Right ventricle myocardium superior (tissue), 1 donor: ENCODE measurements at regions not wholly inside any gene's neighbourhood (a gene's known extent, or its start where the extent isn't known, plus 50 kb on each side); places are given as distances from the start of the nearest gene placed in this dataset.

Source experiments
- ATAC-seq: fragments of 200-7000 bp; cut with Tn5 transposase; one replicate; pipeline ENCODE4 v1.9.1; 2020; ENCODE audit warnings: mild to moderate bottlenecking; ENCODE audit not compliant: poor library complexity
- DNase-seq: peaks from one replicate; pipeline ENCODE4 v3.0.0-alpha.2; 2020
- intact Hi-C: fragments of 100-400 bp; cut with DNase I; formaldehyde crosslinking; loops from one replicate; pipeline ENCODE4 v1.11.2; 2022
- donor health status: DM: no; HTN: yes; CAD: no; lungs with severe emphysema.

DNA sequence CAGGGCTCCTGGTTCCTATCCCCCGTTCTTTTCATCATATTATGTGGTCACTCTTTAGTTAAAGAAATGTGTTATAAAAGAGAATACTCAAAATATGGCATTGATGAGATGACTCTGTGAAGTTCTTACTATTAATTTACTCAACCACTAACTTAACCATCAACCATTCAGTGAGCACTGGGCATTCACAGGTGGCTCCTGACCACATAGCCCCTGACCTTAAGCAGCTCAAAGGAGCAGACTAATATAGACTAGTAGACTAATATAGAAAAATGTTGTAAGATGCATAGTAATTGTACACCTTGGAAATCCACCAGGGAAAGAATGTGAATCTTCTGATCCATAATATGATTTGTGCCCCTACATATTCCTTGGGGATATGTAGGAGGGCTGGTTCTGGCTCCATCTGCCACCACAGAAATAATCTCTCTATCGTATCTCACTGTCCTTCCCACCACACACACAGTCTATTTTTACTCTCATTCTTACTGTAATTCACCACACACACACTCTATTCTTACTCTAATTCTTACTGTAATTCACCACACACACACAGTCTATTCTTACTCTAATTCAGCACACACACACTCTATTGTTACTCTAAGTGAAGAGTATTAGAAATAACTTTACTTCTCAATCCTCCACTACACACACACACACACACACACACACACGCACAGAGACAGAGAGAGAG, 188.9 kb upstream of the ITGA4 start:
- intact Hi-C loops, result no loop called here
- ATAC-seq (no peak), DNase-seq (no peak)

DNA sequence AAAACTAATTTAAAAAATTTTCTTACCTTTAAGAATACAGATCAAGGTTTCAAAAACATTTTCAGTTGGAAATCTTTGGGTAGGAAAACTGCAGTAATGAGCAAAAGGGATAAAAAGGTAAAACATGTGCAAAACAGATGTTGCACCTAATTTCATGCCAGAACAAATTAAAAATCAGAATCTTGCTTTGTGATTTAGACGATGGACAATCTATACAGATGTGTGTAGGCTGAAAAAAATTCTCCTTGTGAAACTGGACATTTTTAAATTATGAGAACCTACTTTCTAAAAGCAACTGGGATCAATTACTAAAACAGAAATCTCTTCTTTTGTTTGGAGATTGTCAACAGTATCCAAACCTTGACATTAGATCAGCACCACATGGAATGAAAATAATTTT, 183.2 kb upstream of the ITGA4 start:
- no peak for DNase-seq
- no peak for ATAC-seq
- intact Hi-C loops, result no loop called here

DNA sequence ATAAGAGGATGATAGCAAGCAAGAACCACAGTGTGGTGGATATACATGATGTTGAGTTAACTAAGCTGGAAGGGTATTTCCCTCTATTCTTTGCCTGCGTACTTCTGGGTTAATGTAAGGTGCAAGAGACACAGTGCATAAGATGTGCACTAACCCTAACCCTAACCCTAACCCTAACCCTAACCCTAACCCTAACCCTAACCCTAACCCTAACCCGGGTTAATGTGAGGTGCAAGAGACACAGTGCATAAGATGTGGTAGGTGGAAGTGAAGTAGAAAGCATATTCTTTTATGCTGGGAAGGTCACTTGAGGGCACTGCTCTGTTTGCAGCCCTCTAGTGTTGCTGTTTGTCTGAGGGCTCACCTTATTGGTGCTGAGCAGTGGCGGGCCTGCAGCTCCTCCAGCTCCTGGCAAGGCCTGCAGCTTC, 181.5 kb upstream of the ITGA4 start:
- ATAC-seq, result peak; percentile 88
- DNase-seq, result peak; percentile 43
- intact Hi-C loops, result no loop called here

DNA sequence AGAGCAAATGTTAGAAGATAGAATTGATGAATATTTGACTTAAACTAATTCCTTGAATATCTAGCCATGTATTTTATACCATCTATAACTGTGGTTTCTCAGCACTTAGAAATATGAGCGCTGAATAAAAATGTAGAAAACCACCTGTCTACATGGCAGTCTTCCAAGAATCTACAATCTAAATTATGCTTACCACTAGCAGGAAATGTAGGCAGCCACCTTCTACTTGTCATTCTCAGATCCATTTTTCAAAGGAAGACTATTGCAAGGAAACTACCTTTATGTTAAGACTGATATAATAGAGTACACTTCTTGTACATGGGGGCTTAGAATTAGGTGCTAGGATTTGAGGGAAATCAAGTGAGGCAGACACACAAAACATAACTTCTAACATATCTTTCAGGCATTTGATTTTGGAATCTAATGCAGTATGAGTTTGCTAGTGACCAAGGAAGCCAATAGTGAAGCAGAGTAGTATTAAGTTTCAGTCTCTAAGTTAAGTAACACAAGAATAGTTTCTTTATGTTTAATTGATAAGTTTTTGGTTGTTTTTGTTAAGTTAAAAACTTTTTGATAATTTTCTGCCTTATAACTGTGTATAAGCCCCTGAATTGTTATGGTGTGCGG, 175.9 kb upstream of the ITGA4 start:
- intact Hi-C loops, result no loop called here
- no peak for ATAC-seq
- DNase-seq, result no peak

DNA sequence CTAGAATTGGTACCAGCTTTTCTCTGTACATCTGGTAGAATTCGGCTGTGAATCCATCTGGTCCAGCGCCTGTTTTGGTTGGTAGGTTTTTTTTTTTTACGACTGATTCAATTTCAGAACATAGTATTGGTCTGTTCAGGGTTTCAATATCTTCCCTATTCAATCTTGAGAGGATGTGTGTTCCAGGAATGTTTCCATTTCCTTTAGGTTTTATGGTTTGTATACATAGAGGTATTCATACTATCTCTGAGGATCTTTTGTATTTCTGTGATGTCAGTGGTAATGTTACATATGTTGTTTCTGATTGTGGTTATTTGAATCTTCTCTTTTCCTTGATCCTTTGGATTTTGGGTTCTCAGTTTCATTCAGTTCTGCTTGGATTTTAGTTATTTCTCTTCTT, 172.1 kb upstream of the ITGA4 start:
- no peak for ATAC-seq
- intact Hi-C loops, result no loop called here
- no peak for DNase-seq

DNA sequence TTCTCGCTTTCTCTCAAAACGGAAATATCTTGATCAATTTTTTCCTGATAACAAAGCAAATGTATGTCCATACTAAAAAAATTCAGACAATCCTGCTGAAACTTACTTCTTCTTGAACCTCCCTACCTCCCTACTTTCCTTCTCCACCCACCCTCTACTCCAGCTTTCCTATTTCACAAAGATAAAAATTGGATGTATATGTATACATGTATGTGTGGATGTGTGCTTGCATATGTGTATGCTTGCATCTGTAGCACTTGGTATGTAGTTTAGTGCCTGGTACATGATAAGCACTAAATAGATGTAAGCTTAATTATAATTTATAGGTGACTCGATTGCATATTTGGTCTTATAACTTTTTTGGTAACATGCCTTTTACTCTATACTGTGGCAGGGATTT, 167.5 kb upstream of the ITGA4 start:
- ATAC-seq (no peak), DNase-seq (no peak)
- intact Hi-C loops, result no loop called here

DNA sequence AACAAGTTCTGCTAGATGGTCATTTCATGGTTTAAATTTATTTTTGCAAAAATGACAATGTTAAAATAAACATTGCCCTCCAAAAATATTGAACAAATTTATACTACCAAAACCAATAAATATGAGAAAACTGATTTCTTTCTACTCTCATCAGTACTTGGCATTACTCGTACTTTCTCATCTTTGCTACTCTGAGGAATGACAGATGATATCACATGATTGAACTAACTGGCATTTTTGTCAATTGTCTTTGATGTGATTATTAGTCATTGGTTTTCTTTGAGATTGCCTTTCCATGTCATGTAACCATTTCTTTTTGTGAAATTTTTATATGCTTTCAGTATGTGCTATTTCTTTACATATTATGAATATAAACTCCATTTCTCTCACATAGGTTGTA, 167.0 kb upstream of the ITGA4 start:
- DNase-seq (no peak), ATAC-seq (no peak)
- intact Hi-C loops, result no loop called here

DNA sequence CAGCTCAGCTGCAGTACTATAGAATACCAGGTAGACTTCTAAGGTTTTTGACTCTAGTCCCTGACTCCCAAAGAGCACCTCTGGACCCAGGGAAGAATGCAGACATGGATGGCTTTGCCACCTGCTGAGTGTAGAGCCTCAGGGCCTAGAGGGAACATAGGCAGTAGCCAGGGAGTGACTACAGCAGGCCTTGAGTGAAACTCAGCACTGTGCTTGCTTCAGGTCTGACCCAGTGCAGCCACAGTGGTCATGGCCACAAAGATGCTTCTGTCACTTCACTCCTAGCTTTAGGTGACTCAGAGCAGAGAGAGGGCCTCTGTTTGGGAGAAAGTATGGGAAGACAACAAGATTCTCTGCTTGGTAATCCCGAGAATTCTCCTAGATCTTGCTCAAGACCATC, 162.2 kb upstream of the ITGA4 start:
- ATAC-seq, result no peak
- intact Hi-C loops, result no loop called here
- DNase-seq, result no peak

DNA sequence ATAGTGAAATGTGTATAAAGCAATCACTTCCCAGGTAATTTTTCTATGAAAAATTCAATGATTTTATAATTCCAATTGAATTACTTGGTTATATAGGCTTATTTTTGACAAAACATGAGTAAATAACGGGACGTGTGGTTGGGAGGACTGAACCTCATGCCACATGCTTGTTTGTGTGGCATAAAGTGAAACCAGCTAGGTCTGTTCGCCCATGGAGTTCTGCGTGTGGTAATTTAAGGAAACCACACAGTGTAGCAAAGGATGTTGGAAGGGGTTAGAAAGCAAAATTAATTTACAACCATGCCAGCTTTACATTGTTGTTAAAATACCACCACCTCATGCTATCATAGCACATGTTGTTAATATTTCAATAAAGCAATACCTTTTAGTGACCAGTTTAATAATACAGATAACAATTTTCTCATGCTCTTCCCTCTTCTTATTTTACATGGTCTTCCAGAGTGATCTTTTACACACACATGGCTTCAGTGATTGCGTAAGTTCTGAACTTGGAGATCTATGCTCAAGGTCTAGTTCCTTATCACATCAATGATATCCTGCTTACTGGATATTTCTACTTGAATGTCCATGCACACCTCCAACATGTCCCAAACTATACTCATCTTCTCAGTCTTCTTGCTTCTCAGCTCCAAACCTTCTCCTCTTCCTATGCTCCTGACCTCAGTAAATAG, 156.4 kb upstream of the ITGA4 start:
- intact Hi-C loops, result no loop called here

DNA sequence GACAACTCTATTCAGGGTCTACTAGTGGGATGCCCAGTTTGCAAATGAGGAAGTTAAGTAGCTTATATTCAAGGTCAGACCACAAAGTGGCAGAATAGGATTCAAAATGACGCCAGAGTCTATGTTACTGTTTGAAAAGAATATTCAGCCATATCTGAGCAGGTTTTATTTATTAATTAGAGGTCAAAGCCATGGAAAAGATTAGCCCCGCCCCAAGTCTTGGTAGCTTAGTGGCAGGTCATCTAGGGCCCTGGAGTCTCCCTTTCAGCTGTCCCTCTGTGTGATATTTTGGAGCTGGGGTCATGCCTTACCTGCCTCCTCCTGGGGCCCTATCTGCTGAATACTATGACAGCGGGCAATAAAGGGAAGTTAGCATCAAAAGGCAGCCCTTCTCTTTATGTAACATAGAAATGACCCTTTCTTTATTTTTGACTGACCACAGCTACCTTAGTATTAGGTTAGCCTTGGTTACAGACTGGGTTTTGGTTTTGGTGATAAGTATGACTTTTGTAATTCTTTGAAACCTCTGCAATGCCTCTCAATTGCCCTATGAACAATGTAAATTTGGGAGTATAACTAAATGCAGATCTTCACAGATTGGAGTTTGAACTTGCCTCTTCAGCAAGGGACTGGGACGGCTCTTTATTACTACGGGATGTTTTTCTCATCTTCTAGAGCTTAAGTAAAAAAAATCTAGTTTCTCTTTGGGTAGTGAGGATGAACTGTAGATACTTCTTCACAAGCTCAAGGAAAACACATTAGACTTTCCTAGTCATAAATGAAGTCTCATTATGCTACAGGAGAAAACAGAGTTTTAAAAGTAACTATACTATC, 153.0 kb upstream of the ITGA4 start:
- intact Hi-C loops, result no loop called here
- DNase-seq, result no peak
- no peak for ATAC-seq

More for the DNA sequence above, 156.4 kb upstream of the ITGA4 start:
- DNase-seq, result no peak
- no peak for ATAC-seq

DNA sequence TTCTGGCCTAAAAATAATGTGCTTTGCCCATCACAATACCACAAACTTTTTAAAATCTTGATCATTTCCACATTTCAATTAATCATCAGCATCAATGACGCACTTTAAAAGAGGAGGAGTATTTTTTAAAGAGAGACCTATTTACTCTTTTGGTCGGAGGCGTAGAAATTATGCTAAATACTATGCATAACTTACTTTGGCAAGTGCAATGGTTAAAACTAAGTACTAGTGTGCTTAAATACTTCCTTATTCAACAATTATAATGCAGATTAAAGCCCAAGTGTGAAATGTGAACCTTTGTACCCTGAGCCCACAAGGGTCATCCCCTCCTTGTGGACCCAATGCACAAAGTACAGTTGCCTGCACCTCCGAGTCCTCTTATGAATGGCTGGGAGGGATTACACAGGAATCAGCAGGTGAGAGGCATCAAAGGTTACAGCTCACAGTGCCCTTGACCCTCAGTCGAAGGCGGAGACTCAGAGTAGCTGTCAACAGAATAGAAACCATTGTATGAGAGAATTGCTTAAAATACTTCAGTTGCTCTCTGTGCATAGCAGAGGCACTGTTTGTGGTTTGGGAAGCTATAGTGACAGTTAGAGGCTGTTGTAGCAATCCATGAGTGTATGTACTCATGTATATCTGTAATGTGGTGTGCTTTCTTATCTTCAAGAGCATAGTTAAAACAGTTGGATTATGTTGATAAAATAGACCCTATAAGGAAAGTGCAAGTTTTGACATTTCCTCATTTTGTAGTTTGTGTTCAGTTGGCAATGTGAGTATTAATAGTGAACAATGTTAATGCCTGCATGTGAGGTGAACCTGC, 151.7 kb upstream of the ITGA4 start:
- intact Hi-C loops, result no loop called here
- peak; percentile 96 for ATAC-seq
- peak; percentile 41 for DNase-seq

DNA sequence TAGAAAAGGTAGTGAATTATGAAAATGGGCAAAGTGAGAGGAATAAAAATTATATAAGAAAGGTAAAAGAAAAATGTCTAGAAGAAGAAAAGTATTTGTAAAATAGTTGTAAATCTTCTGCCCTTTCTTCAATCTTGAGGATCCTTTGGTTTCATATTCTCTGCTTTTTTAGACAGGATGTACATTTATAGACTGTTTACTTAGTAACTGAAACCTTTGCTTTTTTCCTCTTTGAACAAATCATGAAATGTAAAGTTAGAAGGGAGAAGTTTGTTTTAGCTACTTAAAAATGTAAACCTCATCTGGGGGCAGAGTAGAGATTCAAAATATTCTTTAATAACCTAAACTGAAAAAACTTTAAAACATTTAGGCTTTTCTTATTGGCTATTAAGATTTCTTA, 150.4 kb upstream of the ITGA4 start:
- intact Hi-C loops, result no loop called here
- DNase-seq, result no peak
- no peak for ATAC-seq

DNA sequence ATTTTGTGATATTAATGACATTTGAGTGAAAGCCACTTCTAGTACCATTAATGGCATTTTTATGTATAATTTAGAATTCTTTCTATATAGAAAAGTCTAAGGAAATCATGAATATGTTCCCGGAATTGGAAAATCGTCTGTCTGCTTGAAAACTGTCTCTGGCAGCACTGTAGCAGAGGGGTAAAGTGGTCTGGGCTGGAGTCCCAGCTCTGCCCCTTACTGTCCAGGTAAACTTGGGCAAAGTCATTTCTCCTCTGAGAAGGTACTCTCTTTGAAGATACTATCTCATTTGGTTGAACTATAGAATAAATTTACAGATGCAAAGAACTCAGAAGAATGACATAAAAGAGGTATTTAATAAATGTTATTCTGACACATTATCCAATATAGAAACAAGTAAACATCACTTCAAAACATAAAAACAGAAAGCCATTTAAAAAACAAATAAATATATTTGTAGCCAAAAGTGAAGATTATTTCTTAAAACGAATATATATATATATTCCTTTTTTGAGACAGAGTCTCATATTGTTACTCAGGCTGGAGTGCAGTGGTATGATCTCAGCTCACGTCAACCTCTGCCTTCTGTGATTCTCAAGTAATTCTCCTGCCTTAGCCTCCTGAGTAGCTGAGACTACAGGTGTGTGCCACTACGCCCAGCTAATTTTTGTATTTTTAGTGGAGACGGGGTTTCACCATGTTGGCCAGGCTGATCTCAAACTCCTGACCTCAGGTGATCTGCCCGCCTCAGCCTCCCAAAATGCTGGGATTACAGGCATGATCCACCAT, 149.8 kb upstream of the ITGA4 start:
- ATAC-seq, result no peak
- intact Hi-C loops, result no loop called here

DNA sequence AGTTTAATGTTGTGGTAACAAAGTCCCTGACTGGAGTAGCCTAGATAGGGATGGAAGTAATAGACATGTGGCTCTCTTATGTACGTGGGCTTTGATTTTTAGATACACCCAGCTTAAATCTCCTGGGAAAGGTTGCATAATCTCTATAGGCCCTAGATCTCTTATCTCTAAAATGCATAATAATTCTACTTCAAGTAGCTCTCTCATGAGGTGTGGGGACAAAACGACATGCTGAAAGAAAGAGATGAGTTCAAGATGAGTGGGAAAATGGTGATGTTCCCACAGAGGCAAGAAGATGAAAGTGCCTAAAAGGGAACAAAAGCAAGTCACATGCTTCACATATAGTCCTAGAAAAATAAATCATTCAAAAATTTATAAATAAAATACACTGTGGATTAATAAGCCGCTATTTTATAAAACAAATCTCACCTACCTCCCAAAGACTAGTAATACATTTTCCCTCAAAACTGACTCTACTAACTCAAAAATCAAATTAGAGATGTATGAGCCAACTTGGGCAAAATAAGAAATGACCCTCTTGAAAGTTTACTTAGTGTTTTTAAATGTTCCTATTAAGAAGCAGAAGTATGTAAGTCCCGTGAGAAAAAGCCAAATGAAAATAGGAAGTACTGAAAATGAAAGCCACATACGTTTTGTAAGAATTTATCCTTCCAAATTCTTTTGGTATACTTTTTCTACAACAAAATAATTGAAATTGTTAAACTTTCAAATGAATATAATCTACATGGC, 148.2 kb upstream of the ITGA4 start:
- ATAC-seq, result no peak
- DNase-seq, result no peak
- intact Hi-C loops, result no loop called here

More for the DNA sequence above, 149.8 kb upstream of the ITGA4 start:
- no peak for DNase-seq

DNA sequence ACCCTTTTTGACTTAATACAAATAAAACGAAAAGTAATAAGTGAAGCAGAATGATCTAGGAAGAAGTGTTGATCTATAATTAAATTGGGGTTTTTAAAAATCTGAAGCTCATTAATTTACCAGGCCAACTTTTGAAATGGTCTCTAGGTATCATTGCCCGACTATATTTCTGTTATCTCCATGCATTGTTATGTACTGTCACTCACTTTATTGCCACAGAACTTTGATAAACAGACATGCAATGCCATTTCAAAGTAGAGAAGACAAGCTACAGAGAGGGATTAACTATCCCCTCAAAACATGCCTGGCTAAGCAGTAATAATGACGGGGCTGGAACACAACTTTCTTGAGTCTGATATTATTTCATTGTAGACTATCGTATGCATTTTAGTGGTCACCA, 147.6 kb upstream of the ITGA4 start:
- no peak for DNase-seq
- no peak for ATAC-seq
- intact Hi-C loops, result no loop called here

DNA sequence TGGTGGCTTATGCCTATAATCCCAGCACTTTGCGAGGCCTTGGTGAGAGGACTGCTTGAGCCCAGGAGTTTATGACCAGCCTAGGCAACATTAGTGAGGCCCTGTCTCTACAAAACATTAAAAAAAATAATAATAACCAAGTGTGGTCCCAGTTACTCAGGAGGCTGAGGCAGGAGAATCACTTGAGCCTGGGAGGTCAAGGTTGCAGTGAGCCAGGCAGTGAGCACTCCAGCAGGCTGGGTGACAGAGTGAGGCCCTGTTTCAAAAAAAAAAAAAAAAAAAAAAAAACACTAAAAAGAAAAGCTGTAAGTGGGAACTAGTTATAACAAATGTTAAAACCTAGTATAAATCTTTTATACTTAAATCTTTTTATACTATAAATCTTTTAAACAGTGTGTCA, 146.2 kb upstream of the ITGA4 start:
- intact Hi-C loops, result no loop called here
- ATAC-seq (no peak), DNase-seq (no peak)

DNA sequence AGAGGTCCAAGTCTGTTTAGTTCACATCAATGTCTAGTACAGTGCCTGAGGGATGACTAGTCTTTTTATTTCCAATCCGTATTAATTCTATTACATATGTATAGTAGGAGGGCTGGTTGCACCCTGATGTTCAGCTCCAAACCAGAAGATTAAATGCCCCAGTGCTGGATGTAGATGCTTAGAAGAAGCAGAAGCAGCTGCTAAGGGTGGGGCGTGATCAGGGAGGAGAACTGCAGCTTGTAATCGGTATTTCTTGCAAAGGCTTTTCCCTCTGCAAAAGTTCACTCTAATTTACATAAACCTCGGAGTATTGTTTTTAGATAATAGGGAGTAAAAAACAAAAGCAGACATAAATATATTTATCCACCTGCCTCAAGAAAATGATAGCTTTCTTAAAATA, 145.3 kb upstream of the ITGA4 start:
- ATAC-seq (no peak), DNase-seq (no peak)
- intact Hi-C loops, result no loop called here
